ENCODE measurements at regions not wholly inside any gene's neighbourhood (a gene's known extent, or its start where the extent isn't known, plus 50 kb on each side); places are given as distances from the start of the nearest gene placed in this dataset.
"Not testable (repeated sequence)": the region's sequence is repeated elsewhere in the genome, so short reads cannot be mapped to it uniquely, and the experiment has no call there.

- no peak overlapping the region for H3K4me3 ChIP-seq
- H3K9me3 ChIP-seq = no peaks in the 10 kb centered on the region
- H3K4me1 ChIP-seq = no peaks in the 10 kb centered on the region
- TF ChIP-seq, protein P1, sequence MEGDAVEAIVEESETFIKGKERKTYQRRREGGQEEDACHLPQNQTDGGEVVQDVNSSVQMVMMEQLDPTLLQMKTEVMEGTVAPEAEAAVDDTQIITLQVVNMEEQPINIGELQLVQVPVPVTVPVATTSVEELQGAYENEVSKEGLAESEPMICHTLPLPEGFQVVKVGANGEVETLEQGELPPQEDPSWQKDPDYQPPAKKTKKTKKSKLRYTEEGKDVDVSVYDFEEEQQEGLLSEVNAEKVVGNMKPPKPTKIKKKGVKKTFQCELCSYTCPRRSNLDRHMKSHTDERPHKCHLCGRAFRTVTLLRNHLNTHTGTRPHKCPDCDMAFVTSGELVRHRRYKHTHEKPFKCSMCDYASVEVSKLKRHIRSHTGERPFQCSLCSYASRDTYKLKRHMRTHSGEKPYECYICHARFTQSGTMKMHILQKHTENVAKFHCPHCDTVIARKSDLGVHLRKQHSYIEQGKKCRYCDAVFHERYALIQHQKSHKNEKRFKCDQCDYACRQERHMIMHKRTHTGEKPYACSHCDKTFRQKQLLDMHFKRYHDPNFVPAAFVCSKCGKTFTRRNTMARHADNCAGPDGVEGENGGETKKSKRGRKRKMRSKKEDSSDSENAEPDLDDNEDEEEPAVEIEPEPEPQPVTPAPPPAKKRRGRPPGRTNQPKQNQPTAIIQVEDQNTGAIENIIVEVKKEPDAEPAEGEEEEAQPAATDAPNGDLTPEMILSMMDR (IDR thresholded peaks at IDR 0.05) = no peak
- H3K27ac ChIP-seq = no peak overlapping the region
- H3K27me3 ChIP-seq = no peaks in the 10 kb centered on the region
- intact Hi-C loops (cut with DNase I; ENCODE audit: low total_unique reads) = no loop called here
- DNase-seq = no peak
- H3K36me3 ChIP-seq = no peaks in the 10 kb centered on the region
These were observed 395.1 kb downstream of the HLX start for GRCh38 chr1:221274373-221274772.

GRCh38 chr1:221276896-221277409 is 397.7 kb downstream of the HLX start:
- TF ChIP-seq, protein P1 (IDR thresholded peaks at IDR 0.05) = no peak
- no peak overlapping the region for H3K4me3 ChIP-seq

GRCh38 chr1:221279146-221279545 is 399.9 kb downstream of the HLX start:
- peaks cover 0 to 15% (median 2%) of the 10 kb centered on the region in 4 donors for H3K4me1 ChIP-seq
- intact Hi-C loops (cut with DNase I; ENCODE audit: low total_unique reads) = no loop called here
- no peaks in the 10 kb centered on the region for H3K36me3 ChIP-seq
- H3K9me3 ChIP-seq = no peaks in the 10 kb centered on the region
- no peak overlapping the region for H3K27ac ChIP-seq
- H3K27me3 ChIP-seq = no peaks in the 10 kb centered on the region
- H3K4me3 ChIP-seq = no peak overlapping the region
- TF ChIP-seq, protein P1 (IDR thresholded peaks at IDR 0.05) = no peak
- no peak for DNase-seq

More at GRCh38 chr1:221276896-221277409, 397.7 kb downstream of the HLX start:
- Histone ChIP-seq H3K27me3 (no peaks in the 10 kb centered on the region), H3K9me3 (no peaks in the 10 kb centered on the region), H3K27ac (no peak overlapping the region), H3K4me1 (no peaks in the 10 kb centered on the region), H3K36me3 (no peaks in the 10 kb centered on the region)
- intact Hi-C loops (cut with DNase I; ENCODE audit: low total_unique reads) = no loop called here
- DNase-seq = no peak

GRCh38 chr1:221283532-221283931 is 404.3 kb downstream of the HLX start:
- H3K27me3 ChIP-seq = no peaks in the 10 kb centered on the region
- peak overlapping the region in 1 of 2 donors; percentile 13 for H3K27ac ChIP-seq
- H3K9me3 ChIP-seq = no peaks in the 10 kb centered on the region
- no peak for DNase-seq
- H3K36me3 ChIP-seq = no peaks in the 10 kb centered on the region
- TF ChIP-seq, protein P1 (IDR thresholded peaks at IDR 0.05) = no peak
- H3K4me3 ChIP-seq = no peak overlapping the region
- intact Hi-C loops (cut with DNase I; ENCODE audit: low total_unique reads) = no loop called here
- peaks cover 0 to 27% (median 2%) of the 10 kb centered on the region in 4 donors for H3K4me1 ChIP-seq

GRCh38 chr1:221284028-221284427 is 404.8 kb downstream of the HLX start:
- DNase-seq = no peak
- Histone ChIP-seq H3K4me1 (peaks cover 0 to 27% (median 2%) of the 10 kb centered on the region in 4 donors), H3K36me3 (no peaks in the 10 kb centered on the region), H3K9me3 (no peaks in the 10 kb centered on the region), H3K27me3 (no peaks in the 10 kb centered on the region), H3K27ac (peak overlapping the region in 1 of 2 donors; percentile 13), H3K4me3 (no peak overlapping the region)
- intact Hi-C loops (cut with DNase I; ENCODE audit: low total_unique reads) = no loop called here
- TF ChIP-seq, protein P1 (IDR thresholded peaks at IDR 0.05) = no peak

DNA sequence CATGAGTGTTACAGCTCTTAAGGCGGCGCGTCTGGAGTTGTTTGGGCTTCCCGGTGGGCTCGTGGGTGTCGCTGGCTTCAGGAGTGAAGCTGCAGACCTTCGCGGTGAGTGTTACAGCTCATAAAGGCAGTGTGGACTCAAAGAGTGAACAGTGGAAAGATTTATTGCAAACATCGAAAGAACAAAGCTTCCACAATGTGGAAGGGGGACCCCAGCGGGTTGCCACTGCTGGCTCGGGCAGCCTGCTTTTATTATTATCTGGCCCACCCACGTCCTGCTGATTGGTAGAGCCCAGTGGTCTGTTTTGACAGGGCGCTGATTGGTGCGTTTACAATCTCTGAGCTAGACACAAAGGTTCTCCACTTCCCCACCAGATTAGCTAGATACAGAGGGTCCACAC is 405.7 kb downstream of the HLX start:
- DNase-seq; H3K4me3 ChIP-seq; H3K9me3 ChIP-seq; intact Hi-C loops (cut with DNase I; ENCODE audit: low total_unique reads); H3K27me3 ChIP-seq; H3K36me3 ChIP-seq; H3K27ac ChIP-seq: not testable (repeated sequence)
- H3K4me1 ChIP-seq = peaks cover 0 to 27% (median 2%) of the 10 kb centered on the region in 4 donors

DNA sequence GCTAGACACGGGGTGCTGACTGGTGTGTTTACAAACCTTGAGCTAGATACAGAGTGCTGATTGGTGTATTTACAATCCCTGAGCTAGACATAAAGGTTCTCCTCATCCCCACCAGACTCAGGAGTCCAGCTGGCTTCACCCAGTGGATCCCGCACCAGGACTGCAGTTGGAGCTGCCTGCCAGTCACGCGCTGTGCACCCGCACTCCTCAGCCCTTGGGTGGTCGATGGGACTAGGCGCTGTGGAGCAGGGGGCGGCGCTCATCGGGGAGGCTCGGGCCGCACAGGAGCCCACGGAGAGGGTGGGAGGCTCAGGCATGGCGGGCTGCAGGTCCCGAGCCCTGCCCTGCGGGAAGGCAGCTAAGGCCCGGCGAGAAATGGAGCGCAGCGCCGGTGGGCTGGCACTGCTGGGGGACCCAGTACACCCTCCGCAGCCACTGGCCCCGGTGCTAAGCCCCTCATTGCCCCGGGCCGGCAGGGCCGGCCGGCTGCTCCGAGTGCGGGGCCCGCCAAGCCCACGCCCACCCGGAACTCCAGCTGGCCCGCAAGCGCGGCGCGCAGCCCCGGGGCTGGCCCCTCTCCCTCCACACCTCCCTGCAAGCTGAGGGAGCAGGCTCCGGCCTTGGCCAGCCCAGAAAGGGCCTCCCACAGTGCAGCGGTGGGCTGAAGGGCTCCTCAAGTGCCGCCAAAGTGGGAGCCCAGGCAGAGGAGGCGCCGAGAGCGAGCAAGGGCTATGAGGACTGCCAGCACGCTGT is 406.4 kb downstream of the HLX start:
- H3K27me3 ChIP-seq; H3K36me3 ChIP-seq; H3K4me3 ChIP-seq; DNase-seq; intact Hi-C loops (cut with DNase I; ENCODE audit: low total_unique reads); H3K9me3 ChIP-seq: not testable (repeated sequence)
- Histone ChIP-seq H3K4me1 (peaks cover 0 to 27% (median 2%) of the 10 kb centered on the region in 4 donors), H3K27ac (peak overlapping the region in 1 of 2 donors; percentile 14)
